ENCODE measurements at regions not wholly inside any gene's neighbourhood (a gene's known extent, or its start where the extent isn't known, plus 50 kb on each side); places are given as distances from the start of the nearest gene placed in this dataset.

GRCh38 chr18:78399992-78400503 lies 579.6 kb upstream of the SALL3 start:
- DNase-seq = no peak

GRCh38 chr18:78402440-78402839 lies 577.2 kb upstream of the SALL3 start:
- DNase-seq = no peak

- no peak for DNase-seq
These were observed 576.7 kb upstream of the SALL3 start for GRCh38 chr18:78402966-78403365.

GRCh38 chr18:78403371-78403770 lies 576.2 kb upstream of the SALL3 start:
- no peak for DNase-seq

GRCh38 chr18:78405763-78406162 lies 573.9 kb upstream of the SALL3 start:
- no peak for DNase-seq

- no peak for DNase-seq
These were observed 572.7 kb upstream of the SALL3 start for GRCh38 chr18:78406743-78407465.

- no peak for DNase-seq
These were observed 572.2 kb upstream of the SALL3 start for GRCh38 chr18:78407466-78407844.

- no peak for DNase-seq
These were observed 571.0 kb upstream of the SALL3 start for GRCh38 chr18:78408623-78409022.

- no peak for DNase-seq
These were observed 569.4 kb upstream of the SALL3 start for GRCh38 chr18:78410094-78410786.

- no peak for DNase-seq
These were observed 568.1 kb upstream of the SALL3 start for GRCh38 chr18:78411539-78411938.

- no peak for DNase-seq
These were observed 565.3 kb upstream of the SALL3 start for GRCh38 chr18:78414302-78414701.

- no peak for DNase-seq
These were observed 562.8 kb upstream of the SALL3 start for GRCh38 chr18:78416853-78417252.

- no peak for DNase-seq
These were observed 561.2 kb upstream of the SALL3 start for GRCh38 chr18:78418379-78418778.

GRCh38 chr18:78419171-78419570 lies 560.4 kb upstream of the SALL3 start:
- DNase-seq = no peak

- DNase-seq = peak; percentile 21
These were observed 559.5 kb upstream of the SALL3 start for GRCh38 chr18:78420116-78420515.

- no peak for DNase-seq
These were observed 558.2 kb upstream of the SALL3 start for GRCh38 chr18:78421392-78421791.

- no peak for DNase-seq
These were observed 557.3 kb upstream of the SALL3 start for GRCh38 chr18:78422336-78422735.

GRCh38 chr18:78423811-78424210 lies 555.8 kb upstream of the SALL3 start:
- no peak for DNase-seq

GRCh38 chr18:78424403-78425018 lies 555.1 kb upstream of the SALL3 start:
- DNase-seq = no peak

GRCh38 chr18:78425019-78425412 lies 554.6 kb upstream of the SALL3 start:
- no peak for DNase-seq

- no peak for DNase-seq
These were observed 552.5 kb upstream of the SALL3 start for GRCh38 chr18:78427081-78427480.

- no peak for DNase-seq
These were observed 550.2 kb upstream of the SALL3 start for GRCh38 chr18:78429127-78430108.

Measured in activated CD8-positive, alpha-beta memory T cell treated with anti-CD3 and anti-CD28 coated beads for 24 hours (primary cell).